ENCODE measurements at regions not wholly inside any gene's neighbourhood (a gene's known extent, or its start where the extent isn't known, plus 50 kb on each side); places are given as distances from the start of the nearest gene placed in this dataset.

- H3K4me2 ChIP-seq (ENCODE audit: low read length): no peak overlapping the region
- no peak overlapping the region for H3K27ac ChIP-seq
- no peaks in the 10 kb centered on the region for H3K79me2 ChIP-seq
- H3K4me1 ChIP-seq: no peaks in the 10 kb centered on the region
- H2AFZ ChIP-seq: no peak overlapping the region
- no peaks in the 10 kb centered on the region for H3K36me3 ChIP-seq (ENCODE audit: control insufficient read depth, insufficient read depth, low read length)
- no peak for TF ChIP-seq CTCF (IDR thresholded peaks at IDR 0.05)
- H3K4me3 ChIP-seq (ENCODE audit: low read depth, low read length): no peak overlapping the region
- no peaks in the 10 kb centered on the region for H3K9me3 ChIP-seq (ENCODE audit: control insufficient read depth, low read length)
- H3K9ac ChIP-seq: no peak overlapping the region
- H3K27me3 ChIP-seq (ENCODE audit: control insufficient read depth, insufficient read depth, low read length): no peaks in the 10 kb centered on the region
Observed at GRCh38 chr4:166670341-166670740, 564.0 kb downstream of the SPOCK3 start.

DNA sequence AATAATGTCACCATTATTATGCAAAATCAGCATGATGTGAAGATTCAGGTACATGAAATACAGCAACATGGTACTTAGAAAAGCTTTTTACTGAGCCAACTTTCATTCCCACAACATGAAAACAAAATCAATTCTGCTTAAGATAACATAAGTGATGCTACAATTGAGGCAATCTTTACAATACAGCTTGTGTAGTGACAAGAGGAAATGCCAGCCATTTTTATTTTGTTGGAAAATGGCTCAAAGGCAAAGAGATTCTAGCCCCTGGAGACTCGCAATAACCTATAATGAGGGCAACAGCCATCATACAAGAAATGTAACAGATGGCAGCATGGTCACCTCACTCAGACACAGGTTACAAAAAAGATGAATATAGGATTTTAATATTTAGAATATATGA is 560.4 kb downstream of the SPOCK3 start:
- Histone ChIP-seq H3K27ac (no peak overlapping the region), H3K27me3 (ENCODE audit: control insufficient read depth, insufficient read depth, low read length) (no peaks in the 10 kb centered on the region), H3K9ac (no peak overlapping the region), H3K9me3 (ENCODE audit: control insufficient read depth, low read length) (no peaks in the 10 kb centered on the region), H3K79me2 (no peaks in the 10 kb centered on the region), H3K4me3 (ENCODE audit: low read depth, low read length) (no peak overlapping the region), H3K36me3 (ENCODE audit: control insufficient read depth, insufficient read depth, low read length) (no peaks in the 10 kb centered on the region), H3K4me2 (ENCODE audit: low read length) (no peak overlapping the region), H3K4me1 (no peaks in the 10 kb centered on the region), H2AFZ (no peak overlapping the region)
- no peak for TF ChIP-seq CTCF (IDR thresholded peaks at IDR 0.05)

- H3K4me1 ChIP-seq: no peaks in the 10 kb centered on the region
- no peak for TF ChIP-seq CTCF (IDR thresholded peaks at IDR 0.05)
- no peak overlapping the region for H3K4me3 ChIP-seq (ENCODE audit: low read depth, low read length)
- no peak overlapping the region for H3K27ac ChIP-seq
- H3K9me3 ChIP-seq (ENCODE audit: control insufficient read depth, low read length): no peaks in the 10 kb centered on the region
- no peaks in the 10 kb centered on the region for H3K27me3 ChIP-seq (ENCODE audit: control insufficient read depth, insufficient read depth, low read length)
- no peak overlapping the region for H2AFZ ChIP-seq
- no peak overlapping the region for H3K9ac ChIP-seq
- H3K79me2 ChIP-seq: no peaks in the 10 kb centered on the region
- no peak overlapping the region for H3K4me2 ChIP-seq (ENCODE audit: low read length)
- H3K36me3 ChIP-seq (ENCODE audit: control insufficient read depth, insufficient read depth, low read length): no peaks in the 10 kb centered on the region
Observed at GRCh38 chr4:166675411-166675810, 558.9 kb downstream of the SPOCK3 start.

GRCh38 chr4:166680796-166681195 is 553.5 kb downstream of the SPOCK3 start:
- no peak overlapping the region for H3K4me2 ChIP-seq (ENCODE audit: low read length)
- H3K27me3 ChIP-seq (ENCODE audit: control insufficient read depth, insufficient read depth, low read length): no peaks in the 10 kb centered on the region
- no peak overlapping the region for H3K9ac ChIP-seq
- H2AFZ ChIP-seq: no peak overlapping the region
- no peak for TF ChIP-seq CTCF (IDR thresholded peaks at IDR 0.05)
- H3K9me3 ChIP-seq (ENCODE audit: control insufficient read depth, low read length): no peaks in the 10 kb centered on the region
- no peaks in the 10 kb centered on the region for H3K79me2 ChIP-seq
- H3K27ac ChIP-seq: no peak overlapping the region
- H3K4me3 ChIP-seq (ENCODE audit: low read depth, low read length): no peak overlapping the region
- H3K4me1 ChIP-seq: no peaks in the 10 kb centered on the region
- H3K36me3 ChIP-seq (ENCODE audit: control insufficient read depth, insufficient read depth, low read length): no peaks in the 10 kb centered on the region

- no peaks in the 10 kb centered on the region for H3K27me3 ChIP-seq (ENCODE audit: control insufficient read depth, insufficient read depth, low read length)
- TF ChIP-seq CTCF (IDR thresholded peaks at IDR 0.05): no peak
- H2AFZ ChIP-seq: no peak overlapping the region
- H3K4me1 ChIP-seq: no peaks in the 10 kb centered on the region
- H3K36me3 ChIP-seq (ENCODE audit: control insufficient read depth, insufficient read depth, low read length): no peaks in the 10 kb centered on the region
- H3K4me2 ChIP-seq (ENCODE audit: low read length): no peak overlapping the region
- no peaks in the 10 kb centered on the region for H3K79me2 ChIP-seq
- no peaks in the 10 kb centered on the region for H3K9me3 ChIP-seq (ENCODE audit: control insufficient read depth, low read length)
- no peak overlapping the region for H3K27ac ChIP-seq
- H3K4me3 ChIP-seq (ENCODE audit: low read depth, low read length): no peak overlapping the region
- H3K9ac ChIP-seq: no peak overlapping the region
Observed at GRCh38 chr4:166682200-166682599, 552.1 kb downstream of the SPOCK3 start.

Measured in parathyroid adenoma (tissue), 2 donors.